ENCODE measurements at regions not wholly inside any gene's neighbourhood (a gene's known extent, or its start where the extent isn't known, plus 50 kb on each side); places are given as distances from the start of the nearest gene placed in this dataset.

- TF ChIP-seq CTCF (IDR thresholded peaks at IDR 0.05): no peak
- TF ChIP-seq POLR2A (IDR thresholded peaks at IDR 0.05): no peak
- no peak for TF ChIP-seq POLR2AphosphoS5 (IDR thresholded peaks at IDR 0.05; ENCODE audit: insufficient read depth in 1 of 2, low read depth in 1 of 2)
Observed at GRCh38 chr2:21687589-21687988, 563.8 kb downstream of the TDRD15 start.

Measured in vagina (tissue), 2 donors.